A549 (cell line): ENCODE measurements at regions not wholly inside any gene's neighbourhood (a gene's known extent, or its start where the extent isn't known, plus 50 kb on each side); places are given as distances from the start of the nearest gene placed in this dataset.
A peak's percentile ranks its signal among the peaks of the same experiment; 100 is the strongest.

Source experiments
- ATAC-seq, 2 experiments: fragments of 200-7000 bp in 1 of 2; fragments of >200 bp in 1 of 2; cut with Nextera tagmentation in 1 of 2; cut with Tn5 transposase in 1 of 2; 3 replicates each; pipeline versions ENCODE4 v1.8.0 to v1.9.1; 2018 to 2020; ENCODE audit warnings: mild to moderate bottlenecking in 1 of 2, moderate library complexity in 1 of 2
- CTCF ChIA-PET: fragments of 300-600 bp; sonication (Branson Sonifier 250); formaldehyde crosslinking; extraction: SDS; loops from one replicate; lab custom pipeline; 2021; ENCODE audit warnings: antibody characterized with exemption, inconsistent platforms; lab: Yijun Ruan, JAX
- POLR2A ChIA-PET: fragments of 350-600 bp; formaldehyde crosslinking; extraction: SDS; loops from one replicate; lab custom pipeline; 2021; ENCODE audit warnings: antibody characterized with exemption, inconsistent platforms; lab: Yijun Ruan, JAX
- DNase-seq, 2 experiments: peaks; one replicate each; pipeline versions ENCODE4 v3.0.0 to v3.0.0-alpha.2; 2011 to 2016; ENCODE audit warnings: low read depth in 1 of 2, low spot score in 1 of 2
- FAIRE-seq: peaks from 2 replicates; lab custom pipeline; 2011; peaks lifted over from hg19 to GRCh38; lab: Jason Lieb, UNC
- H3K27ac ChIP-seq, 2 experiments: fragments of >200 bp; sonication (Bioruptor Twin); formaldehyde crosslinking; 3 replicates each; pipeline ENCODE4 v1.5.1; 2016 to 2017
- H3K4me1 ChIP-seq: fragments of >200 bp; sonication (Bioruptor Twin); formaldehyde crosslinking; 3 replicates; pipeline ENCODE4 v1.6.1; 2016
- H3K4me2 ChIP-seq: fragments of >200 bp; sonication (Bioruptor Twin); formaldehyde crosslinking; 3 replicates; pipeline ENCODE4 v1.6.1; 2016
- H3K4me3 ChIP-seq: fragments of >200 bp; sonication (Bioruptor Twin); formaldehyde crosslinking; 3 replicates; pipeline ENCODE4 v1.5.1; 2016
- H3K9me3 ChIP-seq: fragments of >200 bp; sonication (Bioruptor Twin); formaldehyde crosslinking; 3 replicates; pipeline ENCODE4 v1.6.1; 2016
- CBX8 ChIP-seq: fragments of 200-600 bp; sonication (generic); IDR thresholded peaks from 2 replicates; pipeline ENCODE4 v1.6.1; 2016
- CHD2 ChIP-seq: fragments of 150-350 bp; IDR thresholded peaks from 2 replicates; pipeline ENCODE4 v1.6.1; 2014; ENCODE audit warnings: low read length; ENCODE audit not compliant: partially characterized antibody
- CTCF ChIP-seq: fragments of >200 bp; sonication (Bioruptor Twin); formaldehyde crosslinking; IDR thresholded peaks from 3 replicates; pipeline ENCODE4 v1.5.1; 2016
- ELK1 ChIP-seq: fragments of 150-350 bp; IDR thresholded peaks from 2 replicates; pipeline ENCODE4 v1.6.1; 2014; ENCODE audit warnings: low read depth, mild to moderate bottlenecking, low read length
- EP300 ChIP-seq, 2 experiments: fragments of >200 bp; sonication (Bioruptor Twin); formaldehyde crosslinking; IDR thresholded peaks; 2 replicates in 1 of 2; 3 replicates in 1 of 2; pipeline ENCODE4 v1.6.1; 2016 to 2017
- FOXS1 ChIP-seq: fragments of 250-450 bp; sonication (Bioruptor Pico); IDR thresholded peaks from 2 replicates; pipeline ENCODE4 v1.5.0; 2020; ENCODE audit warnings: mild to moderate bottlenecking, moderate library complexity
- GATA3 ChIP-seq: IDR thresholded peaks from 2 replicates; pipeline ENCODE4 v1.6.1; 2012; ENCODE audit warnings: borderline replicate concordance
- HOXA7 ChIP-seq: fragments of 250-450 bp; sonication (Bioruptor Pico); IDR thresholded peaks from 2 replicates; pipeline ENCODE4 v1.5.0; 2020; ENCODE audit warnings: mild to moderate bottlenecking, moderate library complexity
- HOXB5 ChIP-seq: fragments of 250-450 bp; sonication (Bioruptor Pico); IDR thresholded peaks from 2 replicates; pipeline ENCODE4 v1.5.0; 2020; ENCODE audit warnings: mild to moderate bottlenecking, moderate library complexity
- JUN ChIP-seq, 2 experiments: fragments of >200 bp; sonication (Bioruptor Twin); formaldehyde crosslinking; IDR thresholded peaks; 2 replicates in 1 of 2; 3 replicates in 1 of 2; pipeline ENCODE4 v1.6.1; 2016 to 2017
- JUNB ChIP-seq: fragments of >200 bp; sonication (Bioruptor Twin); formaldehyde crosslinking; IDR thresholded peaks from 2 replicates; pipeline ENCODE4 v1.6.1; 2016
- KDM5A ChIP-seq: fragments of 200-600 bp; sonication (generic); IDR thresholded peaks from 2 replicates; pipeline ENCODE4 v1.6.1; 2016; ENCODE audit warnings: antibody characterized with exemption, mild to moderate bottlenecking
- MYC ChIP-seq: IDR thresholded peaks from 2 replicates; pipeline ENCODE4 v1.6.1; 2012; ENCODE audit warnings: mild to moderate bottlenecking, inconsistent platforms, low read length, improper control_type of control experiment, borderline replicate concordance
- NFE2L2 ChIP-seq: fragments of 150-350 bp; conservative IDR thresholded peaks from 2 replicates; pipeline ENCODE4 v1.6.1; 2014; ENCODE audit warnings: low read length
- NPAS2 ChIP-seq: fragments of 250-450 bp; sonication (Bioruptor Pico); IDR thresholded peaks from 2 replicates; pipeline ENCODE4 v1.8.0; 2022; ENCODE audit warnings: mild to moderate bottlenecking, moderate library complexity, borderline replicate concordance
- PHF8 ChIP-seq: fragments of 200-600 bp; sonication (generic); IDR thresholded peaks from 2 replicates; pipeline ENCODE4 v1.6.1; 2016; ENCODE audit warnings: low read depth, mild to moderate bottlenecking, antibody characterized with exemption, moderate library complexity, borderline replicate concordance
- RCOR1 ChIP-seq: fragments of 150-350 bp; IDR thresholded peaks from 2 replicates; pipeline ENCODE4 v1.6.1; 2014; ENCODE audit warnings: antibody characterized with exemption, low read length, low read depth
- TFCP2L1 ChIP-seq: fragments of 250-450 bp; sonication (Bioruptor Pico); IDR thresholded peaks from 2 replicates; pipeline ENCODE4 v1.5.0; 2021; ENCODE audit warnings: mild to moderate bottlenecking
- ZC3H11A ChIP-seq: fragments of 450-650 bp; IDR thresholded peaks from 2 replicates; pipeline ENCODE4 v1.6.1; 2014; ENCODE audit warnings: antibody characterized with exemption, mild to moderate bottlenecking
- ZFP36 ChIP-seq: fragments of 450-650 bp; IDR thresholded peaks from 2 replicates; pipeline ENCODE4 v1.6.1; 2014; ENCODE audit warnings: borderline replicate concordance; ENCODE audit not compliant: partially characterized antibody
- ZNF302 ChIP-seq: fragments of 250-450 bp; sonication (Bioruptor Pico); IDR thresholded peaks from 2 replicates; pipeline ENCODE4 v1.9.0; 2021; ENCODE audit warnings: inconsistent platforms, mild to moderate bottlenecking, moderate library complexity
- ZSCAN20 ChIP-seq: fragments of 250-450 bp; sonication (Bioruptor Pico); IDR thresholded peaks from 2 replicates; pipeline ENCODE4 v1.8.0; 2022; ENCODE audit warnings: mild to moderate bottlenecking, moderate library complexity
- WGBS: methylation state at CpG from one replicate; pipeline ENCODE4 v1.1.6; 2017; ENCODE audit errors: missing lambda C conversion rate; 5-methylcytosine and 5-hydroxymethylcytosine counted together
- TF ChIP-seq, protein P1 (sequence below): fragments of 450-650 bp; IDR thresholded peaks from 2 replicates; pipeline ENCODE4 v1.6.1; 2014; ENCODE audit warnings: antibody characterized with exemption

- no peak for FAIRE-seq
These were observed 92.5 kb upstream of the TGIF1 start for GRCh38 chr18:3357516-3357915.

DNA sequence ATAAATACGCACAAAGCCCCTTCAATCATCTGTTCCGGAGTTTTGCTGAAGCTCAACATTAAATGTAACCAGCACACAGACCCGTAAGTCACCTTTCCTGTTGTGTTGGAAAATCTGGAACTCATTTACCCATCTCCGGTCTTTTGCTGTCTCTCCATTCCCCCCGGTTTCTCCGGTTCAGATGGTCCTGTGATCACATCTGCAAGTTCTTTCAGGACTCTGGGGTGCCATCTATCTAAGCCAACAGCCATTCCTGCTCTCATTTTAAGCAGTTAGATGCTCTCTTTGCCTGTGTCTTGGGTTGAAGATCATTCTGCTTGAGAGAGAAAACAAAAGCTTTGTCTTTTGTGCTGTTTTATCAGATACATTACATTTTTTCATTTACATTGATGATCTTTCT, 91.7 kb upstream of the TGIF1 start:
- Histone ChIP-seq H3K9me3 (no peaks in the 10 kb centered on the region), H3K4me2 (no peak overlapping the region), H3K4me3 (no peak overlapping the region), H3K4me1 (no peaks in the 10 kb centered on the region), H3K27ac (no peak overlapping the region)
- DNase-seq (no peak), ATAC-seq (no peak), FAIRE-seq (no peak)
- WGBS = 88% methylated on average over 6 of the region's 6 CpGs
- TF ChIP-seq PHF8 (no peak), TFCP2L1 (no peak)
- CTCF ChIA-PET = interaction anchor here (0.6 kb wide), 1 partner anchor 57 kb away, joined by 3 read pairs; no protein-coding TSS in a partner anchor
- POLR2A ChIA-PET = no interaction called here

More at GRCh38 chr18:3357516-3357915, 92.5 kb upstream of the TGIF1 start:
- H3K4me2 ChIP-seq = no peak overlapping the region
- H3K4me1 ChIP-seq = no peaks in the 10 kb centered on the region
- no peak overlapping the region for H3K4me3 ChIP-seq
- WGBS = 91% methylated on average over 5 of the region's 5 CpGs
- CTCF ChIA-PET = no interaction called here
- TF ChIP-seq KDM5A (no peak), RCOR1 (no peak), HOXA7 (no peak)
- TF ChIP-seq, all 56 proteins: peak for 0
- Histone ChIP-seq H3K27ac (no peak overlapping the region), H3K9me3 (no peaks in the 10 kb centered on the region)
- POLR2A ChIA-PET = no interaction called here
- DNase-seq = no peak
- no peak for ATAC-seq

DNA sequence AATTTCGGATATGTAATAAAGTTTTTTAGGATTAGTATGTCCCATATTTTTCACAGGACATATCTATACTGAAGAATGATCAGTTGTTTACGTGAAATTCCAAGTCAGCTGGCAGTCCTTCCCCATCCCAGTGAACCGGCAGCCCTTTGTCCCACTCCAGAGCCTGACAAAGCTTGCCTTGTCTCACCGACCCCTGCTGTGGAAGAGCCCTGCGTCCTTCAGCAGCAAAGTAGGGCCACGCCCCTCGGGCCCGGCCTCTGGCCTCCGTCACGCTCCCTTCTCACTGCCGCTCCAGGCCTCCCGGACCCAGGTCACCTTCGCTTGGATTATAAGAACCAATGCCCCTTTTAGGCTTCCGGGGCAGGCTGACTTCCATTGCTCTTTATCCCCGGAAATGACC, 89.8 kb upstream of the TGIF1 start:
- WGBS = 91% methylated on average over 15 of the region's 15 CpGs
- ATAC-seq = no peak
- Histone ChIP-seq H3K4me2 (no peak overlapping the region), H3K4me1 (no peaks in the 10 kb centered on the region), H3K4me3 (no peak overlapping the region), H3K27ac (no peak overlapping the region; a peak in 1 of 6 replicates), H3K9me3 (no peaks in the 10 kb centered on the region)
- ChIA-PET CTCF (interaction anchor here (0.8 kb wide), 1 partner anchor 8 kb away, joined by 4 read pairs; no protein-coding TSS in a partner anchor), POLR2A (no interaction called here)
- FAIRE-seq = no peak
- no peak for TF ChIP-seq HOXB5
- TF ChIP-seq NPAS2 = no peak
- TF ChIP-seq CTCF = no peak
- TF ChIP-seq JUNB = no peak
- no peak for TF ChIP-seq ZFP36
- TF ChIP-seq EP300 (IDR thresholded peaks at IDR 0.05) = no peak
- no peak for DNase-seq

- ATAC-seq (peak in 1 of 2 experiments; percentile 39; a peak in 1 of 6 replicates), DNase-seq (no peak), FAIRE-seq (no peak)
- H3K4me2 ChIP-seq = peak overlapping the region; percentile 52
- no peak overlapping the region for H3K4me3 ChIP-seq
- ChIA-PET POLR2A (no interaction called here), CTCF (no interaction called here)
- peak overlapping the region; percentile 62 to 78; a peak in 5 of 6 replicates for H3K27ac ChIP-seq
- peaks cover 14% of the 10 kb centered on the region; the same call in 2 of the 3 replicates for H3K4me1 ChIP-seq
- WGBS = 73% methylated on average over 5 of the region's 5 CpGs
- no peaks in the 10 kb centered on the region for H3K9me3 ChIP-seq
- TF ChIP-seq HOXA7 (no peak), ZSCAN20 (CRISPR knock-in tag) (no peak), MYC (no peak), KDM5A (no peak), ZNF302 (CRISPR knock-in tag) (no peak), TFCP2L1 (no peak), JUN (IDR thresholded peaks at IDR 0.05) (no peak), ZC3H11A (no peak), ELK1 (no peak), CBX8 (no peak), NFE2L2 (no peak), FOXS1 (CRISPR knock-in tag) (no peak), CHD2 (no peak), RCOR1 (no peak), GATA3 (no peak)
- TF ChIP-seq, protein P1, sequence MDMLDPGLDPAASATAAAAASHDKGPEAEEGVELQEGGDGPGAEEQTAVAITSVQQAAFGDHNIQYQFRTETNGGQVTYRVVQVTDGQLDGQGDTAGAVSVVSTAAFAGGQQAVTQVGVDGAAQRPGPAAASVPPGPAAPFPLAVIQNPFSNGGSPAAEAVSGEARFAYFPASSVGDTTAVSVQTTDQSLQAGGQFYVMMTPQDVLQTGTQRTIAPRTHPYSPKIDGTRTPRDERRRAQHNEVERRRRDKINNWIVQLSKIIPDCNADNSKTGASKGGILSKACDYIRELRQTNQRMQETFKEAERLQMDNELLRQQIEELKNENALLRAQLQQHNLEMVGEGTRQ = no peak
- TF ChIP-seq, all 56 proteins: peak for 0
These were observed 82.4 kb upstream of the TGIF1 start for GRCh38 chr18:3367491-3368091.
